ENCODE measurements at regions not wholly inside any gene's neighbourhood (a gene's known extent, or its start where the extent isn't known, plus 50 kb on each side); places are given as distances from the start of the nearest gene placed in this dataset.

GRCh38 chr5:135212361-135213026 lies 178.5 kb upstream of the PITX1 start:
- TF ChIP-seq, protein P1, sequence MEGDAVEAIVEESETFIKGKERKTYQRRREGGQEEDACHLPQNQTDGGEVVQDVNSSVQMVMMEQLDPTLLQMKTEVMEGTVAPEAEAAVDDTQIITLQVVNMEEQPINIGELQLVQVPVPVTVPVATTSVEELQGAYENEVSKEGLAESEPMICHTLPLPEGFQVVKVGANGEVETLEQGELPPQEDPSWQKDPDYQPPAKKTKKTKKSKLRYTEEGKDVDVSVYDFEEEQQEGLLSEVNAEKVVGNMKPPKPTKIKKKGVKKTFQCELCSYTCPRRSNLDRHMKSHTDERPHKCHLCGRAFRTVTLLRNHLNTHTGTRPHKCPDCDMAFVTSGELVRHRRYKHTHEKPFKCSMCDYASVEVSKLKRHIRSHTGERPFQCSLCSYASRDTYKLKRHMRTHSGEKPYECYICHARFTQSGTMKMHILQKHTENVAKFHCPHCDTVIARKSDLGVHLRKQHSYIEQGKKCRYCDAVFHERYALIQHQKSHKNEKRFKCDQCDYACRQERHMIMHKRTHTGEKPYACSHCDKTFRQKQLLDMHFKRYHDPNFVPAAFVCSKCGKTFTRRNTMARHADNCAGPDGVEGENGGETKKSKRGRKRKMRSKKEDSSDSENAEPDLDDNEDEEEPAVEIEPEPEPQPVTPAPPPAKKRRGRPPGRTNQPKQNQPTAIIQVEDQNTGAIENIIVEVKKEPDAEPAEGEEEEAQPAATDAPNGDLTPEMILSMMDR (IDR thresholded peaks at IDR 0.05): no peak
- TF ChIP-seq POLR2A (IDR thresholded peaks at IDR 0.05): no peak
- Histone ChIP-seq H3K27ac (peak overlapping the region in 1 of 4 donors; percentile 31), H3K9me3 (no peaks in the 10 kb centered on the region), H3K27me3 (no peaks in the 10 kb centered on the region), H3K4me1 (peaks cover 8 to 62% (median 38%) of the 10 kb centered on the region in 3 donors), H3K4me3 (no peak overlapping the region), H3K36me3 (no peaks in the 10 kb centered on the region)
- WGBS, 2 donors: 64 to 74% methylated on average over 6 to 10 of the region's 10 CpGs
- no peak for DNase-seq
- intact Hi-C loops (cut with DNase I): loop anchor here (10.0 kb wide), 1 partner anchor 112 kb away; no protein-coding TSS in a partner anchor

GRCh38 chr5:135211791-135212190 lies 177.8 kb upstream of the PITX1 start:
- peaks cover 8 to 56% (median 38%) of the 10 kb centered on the region in 3 donors for H3K4me1 ChIP-seq
- intact Hi-C loops (cut with DNase I): loop anchor here (10.0 kb wide), 1 partner anchor 113 kb away; no protein-coding TSS in a partner anchor
- DNase-seq: no peak
- H3K27ac ChIP-seq: peak overlapping the region in 1 of 4 donors; percentile 55
- no peaks in the 10 kb centered on the region for H3K9me3 ChIP-seq
- H3K27me3 ChIP-seq: no peaks in the 10 kb centered on the region
- 30 to 78% methylated on average over 2 of the region's 2 CpGs for WGBS, 2 donors
- H3K36me3 ChIP-seq: no peaks in the 10 kb centered on the region
- no peak overlapping the region for H3K4me3 ChIP-seq
- TF ChIP-seq, protein P1 (IDR thresholded peaks at IDR 0.05): no peak
- TF ChIP-seq POLR2A (IDR thresholded peaks at IDR 0.05): no peak

GRCh38 chr5:135211083-135211790 lies 177.2 kb upstream of the PITX1 start:
- intact Hi-C loops (cut with DNase I): loop anchor here (10.0 kb wide), 1 partner anchor 114 kb away; no protein-coding TSS in a partner anchor
- Histone ChIP-seq H3K4me3 (no peak overlapping the region), H3K27me3 (no peaks in the 10 kb centered on the region), H3K4me1 (peaks cover 8 to 51% (median 38%) of the 10 kb centered on the region in 3 donors), H3K27ac (peak overlapping the region in 3 of 4 donors; percentile 55 to 62 (median 55)), H3K9me3 (no peaks in the 10 kb centered on the region), H3K36me3 (no peaks in the 10 kb centered on the region)
- WGBS, 2 donors: 61 to 71% methylated on average over 8 to 9 of the region's 9 CpGs
- no peak for TF ChIP-seq POLR2A (IDR thresholded peaks at IDR 0.05)
- TF ChIP-seq, protein P1 (IDR thresholded peaks at IDR 0.05): no peak
- no peak for DNase-seq

DNA sequence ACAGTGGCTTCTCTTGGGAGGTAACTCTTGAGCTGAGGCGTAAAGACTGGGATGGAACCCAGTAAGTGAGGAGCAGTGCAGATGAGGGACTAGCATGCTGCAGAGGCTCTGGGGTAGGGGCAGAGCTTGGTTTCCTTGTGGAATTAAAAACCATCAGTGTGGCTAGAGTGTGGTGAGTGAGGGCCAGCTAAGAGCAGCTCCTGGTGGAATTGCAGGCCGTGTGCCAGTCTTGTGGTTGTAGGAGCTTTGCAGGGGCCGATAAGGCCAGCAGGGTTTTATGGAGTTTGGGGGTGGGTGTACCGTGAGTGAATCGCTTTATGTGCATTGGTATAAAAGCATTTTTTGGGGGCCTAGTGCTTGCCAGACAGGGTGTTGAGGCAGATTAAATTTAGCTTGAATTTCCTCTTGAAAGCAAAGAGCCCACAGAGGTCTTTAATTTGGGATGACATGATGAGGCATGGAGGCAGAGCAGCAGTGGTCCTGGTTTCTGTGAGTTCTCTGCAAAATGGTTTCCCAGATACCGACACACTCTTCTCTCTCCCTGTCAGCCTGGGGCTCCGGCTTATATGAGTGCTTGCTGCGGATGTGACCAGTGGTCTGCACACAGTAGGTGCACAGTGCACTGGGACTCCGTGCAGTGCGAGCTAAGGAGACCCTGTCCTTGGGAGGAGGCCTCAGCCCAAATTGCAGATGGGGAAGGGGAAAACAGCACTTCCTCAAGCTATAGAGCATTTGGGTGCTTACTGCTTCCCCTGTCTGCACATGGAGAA lies 176.4 kb upstream of the PITX1 start:
- no peak for DNase-seq

More for the DNA sequence above, 176.4 kb upstream of the PITX1 start:
- Histone ChIP-seq H3K4me1 (peaks cover 8 to 51% (median 38%) of the 10 kb centered on the region in 3 donors), H3K27ac (peak overlapping the region in 3 of 4 donors; percentile 55 to 85 (median 62)), H3K36me3 (no peaks in the 10 kb centered on the region), H3K9me3 (no peaks in the 10 kb centered on the region), H3K4me3 (no peak overlapping the region), H3K27me3 (no peaks in the 10 kb centered on the region)
- 83 to 85% methylated on average over 7 to 9 of the region's 10 CpGs for WGBS, 2 donors
- intact Hi-C loops (cut with DNase I): loop anchor here (10.0 kb wide), 1 partner anchor 114 kb away; no protein-coding TSS in a partner anchor
- TF ChIP-seq POLR2A (IDR thresholded peaks at IDR 0.05): no peak
- TF ChIP-seq, protein P1 (IDR thresholded peaks at IDR 0.05): no peak

All from esophagus squamous epithelium (tissue), 5 donors.